IMR-90 (cell line): ENCODE measurements at regions not wholly inside any gene's neighbourhood (a gene's known extent, or its start where the extent isn't known, plus 50 kb on each side); places are given as distances from the start of the nearest gene placed in this dataset.

Source experiments
- ATAC-seq: fragments of 200-7000 bp; cut with Tn5 transposase; 2 replicates; pipeline ENCODE4 v1.9.1; 2020; ENCODE audit warnings: low read depth, mild to moderate bottlenecking, moderate library complexity
- BruUV-seq: library from RNA; stranded (reverse); fragments of 400-500 nt; replicated peaks from 2 replicates; lab custom pipeline; 2021; lab: Mats Ljungman, UMichigan
- CTCF ChIA-PET: fragments of 300-600 bp; formaldehyde crosslinking; extraction: SDS; loops from one replicate; lab custom pipeline; 2021; ENCODE audit warnings: antibody characterized with exemption; lab: Yijun Ruan, JAX
- POLR2A ChIA-PET: fragments of 300-600 bp; sonication (Branson Sonifier 250); formaldehyde crosslinking; loops from one replicate; lab custom pipeline; 2022; ENCODE audit warnings: antibody characterized with exemption; ENCODE audit not compliant: unreplicated experiment; lab: Charles Lee
- DNase-seq: peaks from one replicate; pipeline ENCODE4 v3.0.0; 2013
- H2AFZ ChIP-seq: replicated peaks from 2 replicates; pipeline ENCODE3; 2013; ENCODE audit warnings: low read length, mild to moderate bottlenecking; ENCODE audit not compliant: poor library complexity
- H2AK5ac ChIP-seq: 2 replicates; pipeline ENCODE4 v1.6.1; 2013; ENCODE audit warnings: low read depth, low read length, inconsistent platforms
- H2AK9ac ChIP-seq: replicated peaks from 2 replicates; pipeline ENCODE3; 2013; ENCODE audit warnings: mild to moderate bottlenecking, low read depth, low read length, moderate library complexity; ENCODE audit not compliant: poor library complexity
- H2BK120ac ChIP-seq: 2 replicates; pipeline ENCODE4 v1.6.1; 2013; ENCODE audit warnings: low read depth, low read length, inconsistent platforms
- H2BK15ac ChIP-seq: 3 replicates; pipeline ENCODE4 v1.6.1; 2013; ENCODE audit warnings: low read depth, low read length, inconsistent platforms
- H2BK20ac ChIP-seq: 2 replicates; pipeline ENCODE4 v1.6.1; 2013; ENCODE audit warnings: low read depth, mild to moderate bottlenecking, inconsistent platforms, low read length, moderate library complexity
- H2BK5ac ChIP-seq: 2 replicates; pipeline ENCODE4 v1.6.1; 2013; ENCODE audit warnings: mild to moderate bottlenecking, low read depth, low read length, inconsistent platforms; ENCODE audit not compliant: poor library complexity, severe bottlenecking
- H3K14ac ChIP-seq: replicated peaks from 2 replicates; pipeline ENCODE4 v1.6.1; 2013; ENCODE audit warnings: low read depth, low read length, inconsistent platforms
- H3K18ac ChIP-seq: 2 replicates; pipeline ENCODE4 v1.6.1; 2013; ENCODE audit warnings: low read depth, low read length, control low read depth
- H3K23ac ChIP-seq: 2 replicates; pipeline ENCODE4 v1.6.1; 2013; ENCODE audit warnings: low read depth, low read length, inconsistent platforms
- H3K27ac ChIP-seq: 2 replicates; pipeline ENCODE4 v1.5.1; 2013; ENCODE audit warnings: mild to moderate bottlenecking, control low read depth, low read length; ENCODE audit not compliant: insufficient read depth
- H3K27me3 ChIP-seq: 2 replicates; pipeline ENCODE4 v1.6.1; 2013; ENCODE audit warnings: low read length; ENCODE audit not compliant: control insufficient read depth, insufficient read depth
- H3K36me3 ChIP-seq: 2 replicates; pipeline ENCODE4 v1.6.1; 2013; ENCODE audit warnings: low read length, mixed read lengths; ENCODE audit not compliant: control insufficient read depth, insufficient read depth
- H3K4ac ChIP-seq: 2 replicates; pipeline ENCODE4 v1.6.1; 2013; ENCODE audit warnings: low read depth, low read length, inconsistent platforms
- H3K4me1 ChIP-seq: 2 replicates; pipeline ENCODE4 v1.6.1; 2013; ENCODE audit warnings: low read length, mixed read lengths; ENCODE audit not compliant: control insufficient read depth, insufficient read depth
- H3K4me2 ChIP-seq: 2 replicates; pipeline ENCODE4 v1.6.1; 2013; ENCODE audit warnings: low read depth, mild to moderate bottlenecking, control low read depth, low read length, moderate library complexity
- H3K4me3 ChIP-seq: 2 replicates; pipeline ENCODE4 v1.5.1; 2013; ENCODE audit warnings: low read depth, mild to moderate bottlenecking, control low read depth, low read length, moderate library complexity; ENCODE audit not compliant: insufficient read depth
- H3K56ac ChIP-seq: 2 replicates; pipeline ENCODE4 v1.6.1; 2013; ENCODE audit warnings: low read length, inconsistent platforms; ENCODE audit not compliant: insufficient read depth; ENCODE audit errors: extremely low read depth
- H3K79me1 ChIP-seq, 2 experiments: 2 replicates each; pipeline ENCODE4 v1.6.1; 2013; ENCODE audit warnings: low read length in 2 of 2, inconsistent platforms in 1 of 2, low read depth in 1 of 2
- H3K9ac ChIP-seq: 2 replicates; pipeline ENCODE4 v1.6.1; 2013; ENCODE audit warnings: low read depth, low read length, control low read depth
- H3K9me1 ChIP-seq: 2 replicates; pipeline ENCODE4 v1.6.1; 2013; ENCODE audit warnings: low read length, inconsistent platforms; ENCODE audit not compliant: insufficient read depth
- H3K9me3 ChIP-seq: 2 replicates; pipeline ENCODE4 v1.6.1; 2013; ENCODE audit warnings: low read length; ENCODE audit not compliant: control insufficient read depth, insufficient read depth
- H4K20me1 ChIP-seq: 2 replicates; pipeline ENCODE4 v1.6.1; 2013; ENCODE audit warnings: low read length, inconsistent platforms; ENCODE audit not compliant: insufficient read depth
- H4K5ac ChIP-seq: 2 replicates; pipeline ENCODE4 v1.6.1; 2013; ENCODE audit warnings: mild to moderate bottlenecking, low read depth, low read length, control low read depth
- H4K8ac ChIP-seq, 2 experiments: 2 replicates each; pipeline ENCODE4 v1.6.1; 2013; ENCODE audit warnings: low read depth in 2 of 2, low read length in 2 of 2, control low read depth in 1 of 2, inconsistent platforms in 1 of 2
- H4K91ac ChIP-seq: 2 replicates; pipeline ENCODE4 v1.6.1; 2013; ENCODE audit warnings: low read depth, low read length, inconsistent platforms; ENCODE audit not compliant: insufficient read depth
- BHLHE40 ChIP-seq: fragments of 150-350 bp; IDR thresholded peaks from 2 replicates; pipeline ENCODE4 v1.6.1; 2016; ENCODE audit warnings: mild to moderate bottlenecking, low read depth, low read length
- CEBPB ChIP-seq: IDR thresholded peaks from 2 replicates; pipeline ENCODE4 v1.6.1; 2012; ENCODE audit warnings: low read depth, low read length, improper control_type of control experiment
- CHD1 ChIP-seq: IDR thresholded peaks from 2 replicates; pipeline ENCODE4 v1.6.1; 2012; ENCODE audit warnings: low read depth, low read length, improper control_type of control experiment
- CTCF ChIP-seq: conservative IDR thresholded peaks from 2 replicates; pipeline ENCODE4 v1.5.1; 2012; ENCODE audit warnings: mild to moderate bottlenecking, low read depth, low read length, improper control_type of control experiment
- FOS ChIP-seq: fragments of 150-350 bp; IDR thresholded peaks from 2 replicates; pipeline ENCODE4 v1.6.1; 2016; ENCODE audit warnings: low read depth, low read length
- MAFK ChIP-seq: IDR thresholded peaks from 2 replicates; pipeline ENCODE4 v1.6.1; 2012; ENCODE audit warnings: low read depth, low read length, improper control_type of control experiment
- MAZ ChIP-seq: IDR thresholded peaks from 2 replicates; pipeline ENCODE4 v1.6.1; 2012; ENCODE audit warnings: low read depth, mild to moderate bottlenecking, low read length, improper control_type of control experiment, moderate library complexity, borderline replicate concordance
- MXI1 ChIP-seq: IDR thresholded peaks from 2 replicates; pipeline ENCODE4 v1.6.1; 2012; ENCODE audit warnings: low read depth, mild to moderate bottlenecking, low read length, moderate library complexity, borderline replicate concordance
- NFE2L2 ChIP-seq: fragments of 150-350 bp; IDR thresholded peaks from 2 replicates; pipeline ENCODE4 v1.6.1; 2016; ENCODE audit warnings: low read depth, mild to moderate bottlenecking, low read length
- POLR2A ChIP-seq: IDR thresholded peaks from 2 replicates; pipeline ENCODE4 v1.6.1; 2012; ENCODE audit warnings: mild to moderate bottlenecking, low read depth, low read length
- RAD21 ChIP-seq: IDR thresholded peaks from 2 replicates; pipeline ENCODE4 v1.6.1; 2012; ENCODE audit warnings: low read length, improper control_type of control experiment
- RCOR1 ChIP-seq: IDR thresholded peaks from 2 replicates; pipeline ENCODE4 v1.6.1; 2012; ENCODE audit warnings: mild to moderate bottlenecking, low read length, improper control_type of control experiment; ENCODE audit not compliant: insufficient replicate concordance
- RFX5 ChIP-seq: IDR thresholded peaks from 2 replicates; pipeline ENCODE4 v1.8.0; 2012; ENCODE audit warnings: low read depth, mild to moderate bottlenecking, low read length, moderate library complexity
- SMC3 ChIP-seq: fragments of 150-350 bp; IDR thresholded peaks from 2 replicates; pipeline ENCODE4 v1.6.1; 2016; ENCODE audit warnings: low read depth, mild to moderate bottlenecking, antibody characterized with exemption, low read length, moderate library complexity
- USF2 ChIP-seq: fragments of 150-350 bp; IDR thresholded peaks from 2 replicates; pipeline ENCODE4 v1.6.1; 2017; ENCODE audit warnings: mild to moderate bottlenecking, antibody characterized with exemption, low read length, low read depth
- dilution Hi-C: fragments of 300-500 bp; cut with HindIII; formaldehyde crosslinking; loops from one replicate; pipeline ENCODE4 v1.14.3; 2018; ENCODE audit warnings: low sequenced_read_pairs; ENCODE audit not compliant: unreplicated experiment
- in situ Hi-C: fragments of 300-500 bp; cut with MboI; formaldehyde crosslinking; loops from 3 replicates; pipeline ENCODE4 v1.14.3; 2019; ENCODE audit warnings: low sequenced_read_pairs, inconsistent platforms, mixed read lengths
- intact Hi-C: fragments of 100-400 bp; cut with micrococcal nuclease; formaldehyde crosslinking; loops from 2 replicates; pipeline ENCODE4 v1.10.0; 2022
- TF ChIP-seq, protein P1 (sequence below): fragments of 150-350 bp; IDR thresholded peaks from 2 replicates; pipeline ENCODE4 v1.6.1; 2016; ENCODE audit warnings: low read depth, mild to moderate bottlenecking, low read length, moderate library complexity, borderline replicate concordance

GRCh38 chr10:89861199-89861573, 159.8 kb downstream of the KIF20B start:
- H3K4me2 ChIP-seq, result peak overlapping the region; percentile 87; the same call in 1 of the 2 replicates
- peak overlapping the region; percentile 12 for H2BK5ac ChIP-seq
- H3K4me1 ChIP-seq, result peaks cover 9% of the 10 kb centered on the region
- 0 out of 2 replicates have a peak overlapping the region, but pooled peaks have one; percentile 8 for H4K91ac ChIP-seq
- peak overlapping the region; percentile 63; the same call in 1 of the 2 replicates for H3K27ac ChIP-seq
- TF ChIP-seq RCOR1 (no peak), RFX5 (no peak), MXI1 (no peak), FOS (no peak), POLR2A (no peak), BHLHE40 (no peak), MAFK (no peak), NFE2L2 (no peak), CHD1 (no peak), USF2 (no peak), SMC3 (no peak), CTCF (no peak), MAZ (no peak), CEBPB (no peak), RAD21 (no peak)
- TF ChIP-seq, protein P1, sequence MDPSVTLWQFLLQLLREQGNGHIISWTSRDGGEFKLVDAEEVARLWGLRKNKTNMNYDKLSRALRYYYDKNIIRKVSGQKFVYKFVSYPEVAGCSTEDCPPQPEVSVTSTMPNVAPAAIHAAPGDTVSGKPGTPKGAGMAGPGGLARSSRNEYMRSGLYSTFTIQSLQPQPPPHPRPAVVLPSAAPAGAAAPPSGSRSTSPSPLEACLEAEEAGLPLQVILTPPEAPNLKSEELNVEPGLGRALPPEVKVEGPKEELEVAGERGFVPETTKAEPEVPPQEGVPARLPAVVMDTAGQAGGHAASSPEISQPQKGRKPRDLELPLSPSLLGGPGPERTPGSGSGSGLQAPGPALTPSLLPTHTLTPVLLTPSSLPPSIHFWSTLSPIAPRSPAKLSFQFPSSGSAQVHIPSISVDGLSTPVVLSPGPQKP, result no peak
- H3K18ac ChIP-seq, result peak overlapping the region; percentile 24
- in situ Hi-C loops, result no loop called here
- peak overlapping the region; percentile 50 to 91; a peak in 3 of 4 replicates for H4K8ac ChIP-seq
- peak overlapping the region; percentile 47 for H2BK120ac ChIP-seq
- H3K23ac ChIP-seq, result no peak overlapping the region
- no peaks in the 10 kb centered on the region for H3K36me3 ChIP-seq
- no TSS peak for BruUV-seq
- ATAC-seq, result no peak
- peaks cover 4% of the 10 kb centered on the region for H3K27me3 ChIP-seq
- H3K9ac ChIP-seq, result no peak overlapping the region
- intact Hi-C loops, result no loop called here
- H3K4ac ChIP-seq, result no peak overlapping the region
- no peaks in the 10 kb centered on the region for H3K79me1 ChIP-seq
- peak overlapping the region; percentile 42; the same call in 1 of the 2 replicates for H3K4me3 ChIP-seq
- ChIA-PET POLR2A (no interaction called here), CTCF (no interaction called here)
- no peak for DNase-seq
- H2AFZ ChIP-seq, result no peak overlapping the region
- H2AK5ac ChIP-seq, result no peak overlapping the region
- no peak overlapping the region for H2AK9ac ChIP-seq
- no peaks in the 10 kb centered on the region for H4K20me1 ChIP-seq
- peak overlapping the region; percentile 94 for H4K5ac ChIP-seq
- no peaks in the 10 kb centered on the region for H3K9me3 ChIP-seq
- dilution Hi-C loops, result no loop called here
- 0 out of 3 replicates have a peak overlapping the region, but pooled peaks have one; percentile 34 for H2BK15ac ChIP-seq
- no peak overlapping the region for H2BK20ac ChIP-seq
- H3K14ac ChIP-seq, result peak overlapping the region; percentile 3; the same call in 1 of the 2 replicates
- no peak overlapping the region for H3K56ac ChIP-seq
- no peaks in the 10 kb centered on the region for H3K9me1 ChIP-seq
